ENCODE measurements at regions not wholly inside any gene's neighbourhood (a gene's known extent, or its start where the extent isn't known, plus 50 kb on each side); places are given as distances from the start of the nearest gene placed in this dataset.
"Not testable (repeated sequence)": the region's sequence is repeated elsewhere in the genome, so short reads cannot be mapped to it uniquely, and the experiment has no call there.

GRCh38 chr3:59366218-59366617 is 316.4 kb upstream of the CFAP20DC start:
- ATAC-seq: no peak
- WGBS (ENCODE audit: missing lambda C conversion rate): 47% methylated on average over 2 of the region's 2 CpGs
- Histone ChIP-seq H3K9me3 (no peaks in the 10 kb centered on the region), H3K4me2 (no peak overlapping the region), H3K4me3 (no peak overlapping the region), H3K4me1 (no peaks in the 10 kb centered on the region), H3K27ac (no peak overlapping the region)
- POLR2A ChIA-PET: no interaction called here
- FAIRE-seq: no peak
- TF ChIP-seq, protein P1, sequence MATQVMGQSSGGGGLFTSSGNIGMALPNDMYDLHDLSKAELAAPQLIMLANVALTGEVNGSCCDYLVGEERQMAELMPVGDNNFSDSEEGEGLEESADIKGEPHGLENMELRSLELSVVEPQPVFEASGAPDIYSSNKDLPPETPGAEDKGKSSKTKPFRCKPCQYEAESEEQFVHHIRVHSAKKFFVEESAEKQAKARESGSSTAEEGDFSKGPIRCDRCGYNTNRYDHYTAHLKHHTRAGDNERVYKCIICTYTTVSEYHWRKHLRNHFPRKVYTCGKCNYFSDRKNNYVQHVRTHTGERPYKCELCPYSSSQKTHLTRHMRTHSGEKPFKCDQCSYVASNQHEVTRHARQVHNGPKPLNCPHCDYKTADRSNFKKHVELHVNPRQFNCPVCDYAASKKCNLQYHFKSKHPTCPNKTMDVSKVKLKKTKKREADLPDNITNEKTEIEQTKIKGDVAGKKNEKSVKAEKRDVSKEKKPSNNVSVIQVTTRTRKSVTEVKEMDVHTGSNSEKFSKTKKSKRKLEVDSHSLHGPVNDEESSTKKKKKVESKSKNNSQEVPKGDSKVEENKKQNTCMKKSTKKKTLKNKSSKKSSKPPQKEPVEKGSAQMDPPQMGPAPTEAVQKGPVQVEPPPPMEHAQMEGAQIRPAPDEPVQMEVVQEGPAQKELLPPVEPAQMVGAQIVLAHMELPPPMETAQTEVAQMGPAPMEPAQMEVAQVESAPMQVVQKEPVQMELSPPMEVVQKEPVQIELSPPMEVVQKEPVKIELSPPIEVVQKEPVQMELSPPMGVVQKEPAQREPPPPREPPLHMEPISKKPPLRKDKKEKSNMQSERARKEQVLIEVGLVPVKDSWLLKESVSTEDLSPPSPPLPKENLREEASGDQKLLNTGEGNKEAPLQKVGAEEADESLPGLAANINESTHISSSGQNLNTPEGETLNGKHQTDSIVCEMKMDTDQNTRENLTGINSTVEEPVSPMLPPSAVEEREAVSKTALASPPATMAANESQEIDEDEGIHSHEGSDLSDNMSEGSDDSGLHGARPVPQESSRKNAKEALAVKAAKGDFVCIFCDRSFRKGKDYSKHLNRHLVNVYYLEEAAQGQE (IDR thresholded peaks at IDR 0.05): no peak
- TF ChIP-seq BHLHE40 (IDR thresholded peaks at IDR 0.05; ENCODE audit: low read depth, low read length) (no peak), ZNF302 (CRISPR knock-in tag; IDR thresholded peaks at IDR 0.05) (no peak), EHMT2 (IDR thresholded peaks at IDR 0.05; ENCODE audit: low read depth) (no peak), HOXB5 (CRISPR knock-in tag; IDR thresholded peaks at IDR 0.05) (no peak), SMC3 (IDR thresholded peaks at IDR 0.05) (no peak), CEBPB (IDR thresholded peaks at IDR 0.05) (no peak), KDM5A (IDR thresholded peaks at IDR 0.05) (no peak), TP53 (CRISPR knock-in tag; IDR thresholded peaks at IDR 0.05) (no peak), RNF2 (IDR thresholded peaks at IDR 0.05; ENCODE audit: borderline replicate concordance, low read depth) (no peak), MAZ (IDR thresholded peaks at IDR 0.05; ENCODE audit: borderline replicate concordance, low read depth, low read length) (no peak), JUNB (IDR thresholded peaks at IDR 0.05) (no peak), RAD21 (conservative IDR thresholded peaks at IDR 0.05 in 1 of 2, IDR thresholded peaks at IDR 0.05 in 1 of 2) (no peak), ATOH8 (CRISPR knock-in tag; IDR thresholded peaks at IDR 0.05; ENCODE audit: low read depth) (no peak), CBX8 (IDR thresholded peaks at IDR 0.05) (no peak), SREBF2 (IDR thresholded peaks at IDR 0.05) (no peak)
- TF ChIP-seq, protein P2, sequence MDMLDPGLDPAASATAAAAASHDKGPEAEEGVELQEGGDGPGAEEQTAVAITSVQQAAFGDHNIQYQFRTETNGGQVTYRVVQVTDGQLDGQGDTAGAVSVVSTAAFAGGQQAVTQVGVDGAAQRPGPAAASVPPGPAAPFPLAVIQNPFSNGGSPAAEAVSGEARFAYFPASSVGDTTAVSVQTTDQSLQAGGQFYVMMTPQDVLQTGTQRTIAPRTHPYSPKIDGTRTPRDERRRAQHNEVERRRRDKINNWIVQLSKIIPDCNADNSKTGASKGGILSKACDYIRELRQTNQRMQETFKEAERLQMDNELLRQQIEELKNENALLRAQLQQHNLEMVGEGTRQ (IDR thresholded peaks at IDR 0.05): no peak
- CTCF ChIA-PET: no interaction called here
- DNase-seq (ENCODE audit: low read depth in 1 of 2, low spot score in 1 of 2): no peak

- Histone ChIP-seq H3K4me1 (no peaks in the 10 kb centered on the region), H3K27ac (no peak overlapping the region), H3K4me2 (no peak overlapping the region), H3K9me3 (no peaks in the 10 kb centered on the region), H3K4me3 (no peak overlapping the region)
- ATAC-seq: no peak
- FAIRE-seq: no peak
- POLR2A ChIA-PET: no interaction called here
- WGBS (ENCODE audit: missing lambda C conversion rate): 0% methylated on average over 4 of the region's 4 CpGs
- TF ChIP-seq CHD2 (IDR thresholded peaks at IDR 0.05; ENCODE audit: low read length, partially characterized antibody): no peak
- DNase-seq (ENCODE audit: low read depth in 1 of 2, low spot score in 1 of 2): no peak
- CTCF ChIA-PET: no interaction called here
Measured at GRCh38 chr3:59364496-59364895, 314.7 kb upstream of the CFAP20DC start.

- ATAC-seq; POLR2A ChIA-PET; H3K9me3 ChIP-seq; H3K27ac ChIP-seq; CTCF ChIA-PET; H3K4me1 ChIP-seq; FAIRE-seq; H3K4me3 ChIP-seq; H3K4me2 ChIP-seq; DNase-seq (ENCODE audit: low read depth in 1 of 2, low spot score in 1 of 2): not testable (repeated sequence)
- 17% methylated on average over 1 of the region's 8 CpGs for WGBS (ENCODE audit: missing lambda C conversion rate)
Measured at GRCh38 chr3:59360312-59360711, 310.5 kb upstream of the CFAP20DC start.
